T47D (cell line): ENCODE measurements at regions not wholly inside any gene's neighbourhood (a gene's known extent, or its start where the extent isn't known, plus 50 kb on each side); places are given as distances from the start of the nearest gene placed in this dataset.
A peak's percentile ranks its signal among the peaks of the same experiment; 100 is the strongest.
"Not testable (repeated sequence)": the region's sequence is repeated elsewhere in the genome, so short reads cannot be mapped to it uniquely, and the experiment has no call there.

Experiments used
- DNase-seq, 2 experiments: peaks; one replicate each; pipeline versions ENCODE4 v3.0.0 to v3.0.0-alpha.2; 2011 to 2012; ENCODE audit warnings: low read depth in 1 of 2, low spot score in 1 of 2
- JUND ChIP-seq: IDR thresholded peaks from 2 replicates; pipeline ENCODE4 v1.6.1; 2012; ENCODE audit warnings: low read depth
- in situ Hi-C: cut with HindIII; loops from 2 replicates; pipeline ENCODE4 v1.10.0; 2016; ENCODE audit warnings: low sequenced_read_pairs, low pct_unique_long_range_greater_than_20kb

DNA sequence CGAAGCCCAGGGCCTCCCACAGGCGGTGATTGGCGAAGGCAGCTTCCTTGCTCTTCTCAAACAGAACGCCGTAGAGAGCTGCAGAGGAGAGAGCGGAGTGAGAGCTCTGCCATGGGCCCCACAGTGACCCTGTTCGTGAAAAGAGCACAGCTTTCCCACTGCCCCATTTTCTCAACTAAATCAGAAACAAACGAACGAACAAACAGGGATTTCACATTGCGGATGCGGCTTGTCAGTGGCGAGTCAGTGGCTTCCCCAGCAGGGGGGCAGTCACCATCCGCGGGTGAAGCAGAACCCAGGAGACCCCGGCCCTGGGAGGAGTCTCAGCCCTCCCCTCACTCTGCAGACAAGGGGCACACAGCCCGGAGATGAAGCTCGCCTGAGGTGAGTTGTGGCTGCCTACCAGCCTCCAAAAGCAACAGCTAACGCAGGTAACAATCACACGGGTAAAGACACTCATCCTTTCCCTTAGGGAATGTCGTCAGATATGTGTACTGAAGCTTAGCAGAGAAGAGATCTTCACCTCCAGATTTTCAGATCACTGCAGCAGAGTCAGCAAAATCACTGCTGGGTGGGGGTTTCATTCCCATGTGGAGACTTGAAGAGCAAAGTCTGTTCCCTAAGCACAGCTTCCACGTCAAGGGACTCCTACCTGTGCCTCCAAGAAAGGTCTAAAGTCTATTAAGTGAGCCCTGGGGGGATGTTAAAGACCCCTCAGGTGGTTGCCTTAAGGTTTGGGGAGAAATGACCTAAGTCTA, 51.2 kb upstream of the GPR31 start:
- no peak for TF ChIP-seq JUND
- in situ Hi-C loops = no loop called here
- no peak for DNase-seq

- DNase-seq = no peak
- no peak for TF ChIP-seq JUND
- in situ Hi-C loops = no loop called here
Measured at GRCh38 chr6:167209577-167209975, 51.8 kb upstream of the GPR31 start.

DNA sequence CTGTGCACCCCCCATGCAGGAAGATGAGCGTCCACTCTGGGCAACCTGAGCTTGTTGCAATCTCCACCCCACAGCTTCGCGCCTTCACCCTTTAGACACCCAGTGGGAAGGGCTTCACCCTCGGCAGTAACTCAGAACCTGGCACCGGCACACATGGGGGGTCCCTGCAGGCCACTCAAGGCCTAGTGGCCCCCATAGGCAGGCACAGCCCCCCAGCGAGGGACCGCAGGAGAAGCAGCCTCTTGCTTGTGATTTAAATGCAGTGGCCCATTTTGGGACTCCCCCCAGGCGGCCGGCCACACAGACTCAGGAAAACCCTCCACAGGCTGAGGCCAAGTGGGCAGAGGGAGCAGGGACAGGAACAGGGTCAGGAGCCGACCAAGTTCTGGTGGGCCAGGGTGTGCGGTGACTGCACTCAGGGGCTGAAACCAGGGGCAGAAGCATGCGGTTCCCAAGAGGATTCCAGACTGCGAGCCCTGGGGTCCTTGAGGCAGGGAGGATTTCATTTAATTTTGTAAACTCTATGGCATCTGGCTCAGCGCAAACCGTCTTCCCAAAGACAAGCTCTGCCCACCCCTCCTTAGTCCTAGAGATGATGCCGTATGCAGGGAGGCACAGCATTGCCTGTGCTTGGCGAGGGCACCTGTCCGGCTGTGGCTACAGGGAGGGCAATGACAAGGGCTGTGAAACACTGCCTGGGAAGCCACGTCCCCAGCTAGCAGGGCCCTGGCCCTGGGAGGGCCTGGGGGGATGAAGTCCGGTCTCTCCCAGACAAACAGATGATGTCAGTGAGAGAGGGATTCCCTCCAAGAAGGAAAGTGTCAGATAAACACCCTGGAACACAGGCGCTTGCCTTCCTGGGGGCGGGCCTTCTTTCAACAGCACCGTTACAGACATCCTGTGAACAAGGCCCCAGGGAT, 52.9 kb upstream of the GPR31 start:
- in situ Hi-C loops = no loop called here
- no peak for TF ChIP-seq JUND
- no peak for DNase-seq

DNA sequence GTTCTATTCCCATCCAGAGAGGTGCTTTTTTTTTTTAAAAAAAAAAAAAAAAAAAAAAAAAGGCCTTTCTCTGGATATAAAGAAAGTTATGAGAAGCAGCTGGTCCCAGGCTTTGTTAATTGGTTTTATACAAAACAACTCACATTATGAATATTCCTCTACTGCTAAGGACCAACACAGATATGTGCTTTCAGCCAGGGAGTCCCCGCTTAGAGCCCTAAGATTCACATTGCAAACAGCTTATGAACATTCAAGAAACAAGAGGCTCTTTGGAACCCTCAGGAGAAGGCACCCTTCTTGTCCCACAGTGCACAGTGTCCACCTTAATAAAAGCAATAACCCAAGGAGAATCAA, 53.5 kb upstream of the GPR31 start:
- in situ Hi-C loops = no loop called here
- no peak for TF ChIP-seq JUND
- no peak for DNase-seq

GRCh38 chr6:167211881-167212712, 54.3 kb upstream of the GPR31 start:
- in situ Hi-C loops = no loop called here
- TF ChIP-seq JUND = no peak
- no peak for DNase-seq

DNA sequence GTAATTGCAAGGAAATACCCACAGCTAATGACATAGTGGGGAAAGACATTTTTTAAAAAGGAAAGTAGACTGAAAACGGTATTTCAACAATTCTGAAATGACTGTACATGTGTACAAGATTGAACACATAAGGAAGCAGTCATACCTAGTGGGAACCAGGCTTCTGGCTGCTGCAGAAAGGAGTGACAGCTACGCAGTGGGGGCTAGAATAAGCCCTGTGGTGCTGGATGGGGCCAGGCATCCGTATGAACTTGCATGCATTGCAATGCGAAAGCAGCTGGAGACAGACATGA, 54.9 kb upstream of the GPR31 start:
- TF ChIP-seq JUND = no peak
- in situ Hi-C loops = no loop called here
- DNase-seq = no peak

DNA sequence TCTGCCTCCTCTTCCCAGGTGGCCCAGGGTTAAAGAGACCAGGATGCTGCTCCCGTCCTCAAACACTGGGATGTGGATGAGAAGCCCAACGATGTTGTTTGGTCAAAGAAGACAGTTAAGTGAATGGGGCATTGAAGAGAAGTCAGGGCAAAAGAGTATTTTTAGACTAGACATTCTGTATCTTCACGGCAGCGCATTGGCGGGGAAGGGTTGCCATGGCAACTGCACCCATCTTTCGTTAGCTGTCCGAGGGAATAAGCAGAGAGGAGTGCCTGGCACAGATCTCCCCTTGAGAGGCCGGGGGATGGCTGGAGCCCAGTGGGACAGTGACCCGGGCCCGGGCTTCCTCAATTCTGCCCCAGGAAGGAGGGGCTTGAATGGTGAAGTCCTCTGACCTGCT, 56.4 kb upstream of the GPR31 start:
- in situ Hi-C loops = no loop called here
- no peak for DNase-seq
- TF ChIP-seq JUND = no peak

GRCh38 chr6:167215429-167216250, 57.9 kb upstream of the GPR31 start:
- DNase-seq, in situ Hi-C loops: not testable (repeated sequence)

DNA sequence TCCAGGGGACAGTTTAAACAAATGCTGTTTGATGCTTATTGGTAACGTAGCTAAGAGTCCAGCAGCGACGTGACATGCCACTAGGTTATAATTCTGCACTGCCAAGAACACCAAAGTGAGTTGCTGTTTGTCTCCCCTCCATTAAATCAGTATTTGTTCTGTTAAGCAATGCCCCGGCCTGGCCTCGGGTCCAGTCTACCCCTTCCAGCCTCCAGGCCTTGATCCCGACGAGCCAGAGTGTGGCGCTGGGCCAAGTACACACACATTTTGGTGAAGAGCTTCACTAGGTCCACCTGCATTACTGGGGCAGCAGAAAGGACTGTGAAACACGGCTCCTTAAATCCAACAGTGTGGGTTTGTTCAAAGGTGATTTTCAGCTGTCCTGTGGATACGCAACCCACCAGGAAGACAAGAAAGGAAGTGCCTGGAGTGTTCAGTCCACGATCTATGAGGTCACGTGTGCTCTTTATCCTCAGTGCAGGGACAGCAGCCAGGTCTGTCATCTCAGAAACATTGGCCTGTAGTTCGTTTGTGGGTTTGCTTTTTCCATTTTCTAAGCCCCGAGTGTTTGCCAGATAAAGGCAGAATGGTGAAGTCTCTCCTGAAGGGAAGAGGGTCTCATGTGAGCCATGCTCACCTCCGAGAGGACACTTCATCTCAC, 58.7 kb upstream of the GPR31 start:
- DNase-seq, in situ Hi-C loops: not testable (repeated sequence)

GRCh38 chr6:167217073-167217472, 59.3 kb upstream of the GPR31 start:
- DNase-seq, in situ Hi-C loops: not testable (repeated sequence)

GRCh38 chr6:167217951-167218759, 60.4 kb upstream of the GPR31 start:
- in situ Hi-C loops = not testable (repeated sequence)
- DNase-seq = peak in 1 of 2 experiments; percentile 37

DNA sequence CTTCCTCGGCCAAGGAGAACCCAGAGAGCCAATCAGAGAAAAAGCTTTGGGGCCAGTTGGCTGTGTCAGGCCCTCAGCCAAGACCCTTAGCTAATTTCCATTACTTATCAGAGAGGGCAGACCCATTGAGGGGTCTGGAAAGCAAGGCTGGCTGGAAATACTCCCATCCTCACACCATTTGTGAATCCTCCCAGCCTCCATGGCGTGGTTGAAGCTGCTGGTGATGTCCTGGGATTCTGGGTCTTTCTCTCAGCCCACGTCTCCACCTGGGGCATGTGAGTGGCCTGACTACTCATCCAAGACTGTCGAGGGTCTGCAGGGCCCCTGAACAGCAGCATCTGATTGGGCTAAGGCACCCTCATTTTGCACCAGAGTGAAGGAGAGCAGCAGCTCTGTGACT, 61.3 kb upstream of the GPR31 start:
- in situ Hi-C loops, DNase-seq: not testable (repeated sequence)
